A549 (cell line): ENCODE measurements at regions not wholly inside any gene's neighbourhood (a gene's known extent, or its start where the extent isn't known, plus 50 kb on each side); places are given as distances from the start of the nearest gene placed in this dataset.

Source experiments
- CTCF ChIP-seq: fragments of >200 bp; sonication (Bioruptor Twin); formaldehyde crosslinking; IDR thresholded peaks from 3 replicates; pipeline ENCODE4 v1.5.1; 2016
- EHMT2 ChIP-seq: fragments of 200-600 bp; sonication (generic); IDR thresholded peaks from 2 replicates; pipeline ENCODE4 v1.6.1; 2016; ENCODE audit warnings: antibody characterized with exemption, low read depth, mild to moderate bottlenecking, moderate library complexity
- HOXA7 ChIP-seq: fragments of 250-450 bp; sonication (Bioruptor Pico); IDR thresholded peaks from 2 replicates; pipeline ENCODE4 v1.5.0; 2020; ENCODE audit warnings: mild to moderate bottlenecking, moderate library complexity
- MAZ ChIP-seq: fragments of 150-350 bp; IDR thresholded peaks from 2 replicates; pipeline ENCODE4 v1.6.1; 2014; ENCODE audit warnings: antibody characterized with exemption, low read depth, low read length, borderline replicate concordance
- NR3C1 ChIP-seq: fragments of >200 bp; sonication (Bioruptor Twin); formaldehyde crosslinking; IDR thresholded peaks from 3 replicates; pipeline ENCODE4 v1.6.1; 2017
- PHF8 ChIP-seq: fragments of 200-600 bp; sonication (generic); IDR thresholded peaks from 2 replicates; pipeline ENCODE4 v1.6.1; 2016; ENCODE audit warnings: low read depth, mild to moderate bottlenecking, antibody characterized with exemption, moderate library complexity, borderline replicate concordance
- POLR2A ChIP-seq: IDR thresholded peaks from 2 replicates; pipeline ENCODE4 v1.6.1; 2012; ENCODE audit warnings: mild to moderate bottlenecking, low read length
- ZC3H11A ChIP-seq: fragments of 450-650 bp; IDR thresholded peaks from 2 replicates; pipeline ENCODE4 v1.6.1; 2014; ENCODE audit warnings: antibody characterized with exemption, mild to moderate bottlenecking
- TF ChIP-seq, protein P1 (sequence below): fragments of 150-350 bp; IDR thresholded peaks from 2 replicates; pipeline ENCODE4 v1.6.1; 2014; ENCODE audit warnings: low read depth, mild to moderate bottlenecking, low read length

DNA sequence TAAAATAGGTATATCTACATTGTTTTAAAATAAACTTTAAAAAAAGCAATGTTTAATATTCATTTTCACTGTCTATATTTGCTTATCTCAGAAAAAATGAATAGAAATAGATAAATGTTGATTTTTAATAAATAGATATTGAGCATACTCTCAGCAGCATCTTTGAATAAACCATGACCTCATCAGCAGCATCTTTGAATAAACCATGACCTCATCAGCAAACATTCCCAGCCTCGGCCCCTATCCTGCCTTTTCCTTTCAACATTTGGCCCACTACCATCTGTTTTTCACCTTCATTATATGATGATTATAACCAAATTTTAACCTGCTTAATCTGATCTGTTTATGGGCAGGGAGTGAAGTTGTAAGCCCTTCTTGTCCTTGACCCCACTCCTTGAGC lies 148.7 kb upstream of the SAMSN1 start:
- no peak for TF ChIP-seq CTCF
- TF ChIP-seq NR3C1, result no peak
- no peak for TF ChIP-seq EHMT2
- TF ChIP-seq POLR2A, result no peak
- no peak for TF ChIP-seq ZC3H11A
- TF ChIP-seq HOXA7 (CRISPR knock-in tag), result no peak
- TF ChIP-seq MAZ, result no peak
- TF ChIP-seq, protein P1, sequence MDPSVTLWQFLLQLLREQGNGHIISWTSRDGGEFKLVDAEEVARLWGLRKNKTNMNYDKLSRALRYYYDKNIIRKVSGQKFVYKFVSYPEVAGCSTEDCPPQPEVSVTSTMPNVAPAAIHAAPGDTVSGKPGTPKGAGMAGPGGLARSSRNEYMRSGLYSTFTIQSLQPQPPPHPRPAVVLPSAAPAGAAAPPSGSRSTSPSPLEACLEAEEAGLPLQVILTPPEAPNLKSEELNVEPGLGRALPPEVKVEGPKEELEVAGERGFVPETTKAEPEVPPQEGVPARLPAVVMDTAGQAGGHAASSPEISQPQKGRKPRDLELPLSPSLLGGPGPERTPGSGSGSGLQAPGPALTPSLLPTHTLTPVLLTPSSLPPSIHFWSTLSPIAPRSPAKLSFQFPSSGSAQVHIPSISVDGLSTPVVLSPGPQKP, result no peak
- TF ChIP-seq PHF8, result no peak
